Breast epithelium (tissue), 4 donors: ENCODE measurements at regions not wholly inside any gene's neighbourhood (a gene's known extent, or its start where the extent isn't known, plus 50 kb on each side); places are given as distances from the start of the nearest gene placed in this dataset.

Experiments used
- DNase-seq, 2 donors: peaks; one replicate each; pipeline ENCODE4 v3.0.0-alpha.2; 2019; ENCODE audit warnings: low spot score in 2 of 2
- H3K27ac ChIP-seq, 2 donors: fragments of 200-600 bp; sonication (generic) in 1 of 2; one replicate each; pipeline ENCODE4 v1.5.1; 2016 to 2019; ENCODE audit warnings: mild to moderate bottlenecking in 1 of 2
- H3K27me3 ChIP-seq, 2 donors: fragments of 200-600 bp; sonication (generic) in 1 of 2; one replicate each; pipeline versions ENCODE4 v1.5.1 to v1.6.0; 2017 to 2019; ENCODE audit warnings: control low read depth in 1 of 2, mild to moderate bottlenecking in 1 of 2
- H3K36me3 ChIP-seq: fragments of 200-600 bp; one replicate; pipeline ENCODE4 v1.5.1; 2019
- H3K4me1 ChIP-seq, 2 donors: fragments of 200-600 bp; sonication (generic); one replicate each; pipeline ENCODE4 v1.5.1; 2016 to 2019; ENCODE audit warnings: control low read depth in 1 of 2
- H3K4me3 ChIP-seq, 3 donors: fragments of 200-600 bp; sonication (generic); 1 replicate in 2 of 3; 2 replicates in 1 of 3; pipeline ENCODE4 v1.5.1; 2016 to 2019; ENCODE audit warnings: mild to moderate bottlenecking in 3 of 3, moderate library complexity in 2 of 3
- H3K9me3 ChIP-seq, 2 donors: fragments of 200-600 bp; sonication (generic) in 1 of 2; one replicate each; pipeline ENCODE4 v1.5.1; 2016 to 2019; ENCODE audit warnings: control low read depth in 1 of 2
- CTCF ChIP-seq, 3 donors: fragments of 450-650 bp; IDR thresholded peaks; one replicate each; pipeline ENCODE4 v1.5.1; 2016 to 2017; ENCODE audit warnings: antibody characterized with exemption in 3 of 3, mild to moderate bottlenecking in 3 of 3, moderate library complexity in 3 of 3
- POLR2A ChIP-seq: fragments of 450-650 bp; IDR thresholded peaks from one replicate; pipeline ENCODE4 v1.6.1; 2016; ENCODE audit warnings: antibody characterized with exemption, mild to moderate bottlenecking, moderate library complexity
- POLR2AphosphoS5 ChIP-seq, 3 donors: sonication (generic); formaldehyde crosslinking; IDR thresholded peaks; one replicate each; pipeline ENCODE4 v1.6.1; 2017; ENCODE audit warnings: antibody characterized with exemption in 3 of 3
- intact Hi-C: fragments of 100-400 bp; cut with DNase I; formaldehyde crosslinking; loops from one replicate; pipeline ENCODE4 v1.15.1; 2023; ENCODE audit warnings: low total_unique reads

- TF ChIP-seq POLR2AphosphoS5 (IDR thresholded peaks at IDR 0.05), result no peak
- TF ChIP-seq CTCF (IDR thresholded peaks at IDR 0.05), result no peak
- intact Hi-C loops, result no loop called here
Measured at GRCh38 chr14:83764656-83765599, 1765.0 kb upstream of the FLRT2 start.

GRCh38 chr14:83777516-83777915 is 1752.4 kb upstream of the FLRT2 start:
- no peak for DNase-seq
- TF ChIP-seq CTCF (IDR thresholded peaks at IDR 0.05), result no peak
- TF ChIP-seq POLR2AphosphoS5 (IDR thresholded peaks at IDR 0.05), result no peak
- TF ChIP-seq POLR2A, result no peak
- intact Hi-C loops, result no loop called here
- no peak overlapping the region for H3K27ac ChIP-seq
- no peaks in the 10 kb centered on the region for H3K9me3 ChIP-seq
- no peak overlapping the region for H3K4me3 ChIP-seq
- no peaks in the 10 kb centered on the region for H3K27me3 ChIP-seq
- no peaks in the 10 kb centered on the region for H3K4me1 ChIP-seq
- no peaks in the 10 kb centered on the region for H3K36me3 ChIP-seq

More at GRCh38 chr14:83764656-83765599, 1765.0 kb upstream of the FLRT2 start:
- DNase-seq, result no peak
- no peaks in the 10 kb centered on the region for H3K36me3 ChIP-seq
- H3K4me1 ChIP-seq, result no peaks in the 10 kb centered on the region
- peaks cover 0 to 5% of the 10 kb centered on the region in 2 donors for H3K9me3 ChIP-seq
- no peaks in the 10 kb centered on the region for H3K27me3 ChIP-seq
- H3K27ac ChIP-seq, result no peak overlapping the region
- H3K4me3 ChIP-seq, result no peak overlapping the region

GRCh38 chr14:83779266-83779665 is 1750.7 kb upstream of the FLRT2 start:
- no peak for DNase-seq
- intact Hi-C loops, result no loop called here
- no peaks in the 10 kb centered on the region for H3K9me3 ChIP-seq
- H3K27ac ChIP-seq, result no peak overlapping the region
- H3K36me3 ChIP-seq, result no peaks in the 10 kb centered on the region
- no peak for TF ChIP-seq POLR2AphosphoS5 (IDR thresholded peaks at IDR 0.05)
- TF ChIP-seq CTCF (IDR thresholded peaks at IDR 0.05), result no peak
- no peak for TF ChIP-seq POLR2A
- H3K27me3 ChIP-seq, result no peaks in the 10 kb centered on the region
- H3K4me1 ChIP-seq, result no peaks in the 10 kb centered on the region
- no peak overlapping the region for H3K4me3 ChIP-seq

GRCh38 chr14:83780321-83780720 is 1749.6 kb upstream of the FLRT2 start:
- Histone ChIP-seq H3K4me1 (no peaks in the 10 kb centered on the region), H3K9me3 (no peaks in the 10 kb centered on the region), H3K27me3 (no peaks in the 10 kb centered on the region), H3K36me3 (no peaks in the 10 kb centered on the region), H3K4me3 (no peak overlapping the region), H3K27ac (no peak overlapping the region)
- DNase-seq, result no peak
- TF ChIP-seq POLR2AphosphoS5 (IDR thresholded peaks at IDR 0.05) (no peak), CTCF (IDR thresholded peaks at IDR 0.05) (no peak), POLR2A (no peak)
- intact Hi-C loops, result no loop called here

- Histone ChIP-seq H3K27ac (no peak overlapping the region), H3K9me3 (no peaks in the 10 kb centered on the region), H3K4me1 (no peaks in the 10 kb centered on the region), H3K4me3 (no peak overlapping the region), H3K36me3 (no peaks in the 10 kb centered on the region), H3K27me3 (no peaks in the 10 kb centered on the region)
- intact Hi-C loops, result no loop called here
- DNase-seq, result no peak
- TF ChIP-seq CTCF (IDR thresholded peaks at IDR 0.05) (no peak), POLR2A (no peak), POLR2AphosphoS5 (IDR thresholded peaks at IDR 0.05) (no peak)
Measured at GRCh38 chr14:83798421-83798820, 1731.5 kb upstream of the FLRT2 start.
